Esophagus squamous epithelium (tissue), 4 donors: ENCODE measurements at regions not wholly inside any gene's neighbourhood (a gene's known extent, or its start where the extent isn't known, plus 50 kb on each side); places are given as distances from the start of the nearest gene placed in this dataset.

Experiments used
- POLR2A ChIP-seq, 4 donors: fragments of 450-650 bp; IDR thresholded peaks; one replicate each; pipeline ENCODE4 v1.6.1; 2017; ENCODE audit warnings: antibody characterized with exemption in 4 of 4, mild to moderate bottlenecking in 4 of 4, moderate library complexity in 3 of 4
- TF ChIP-seq, protein P1 (sequence below), 6 experiments: fragments of 450-650 bp in 4 of 6; fragments of 200-600 bp in 2 of 6; sonication (generic) in 2 of 6; IDR thresholded peaks; one replicate each; pipeline ENCODE4 v1.5.1; 2016 to 2019; ENCODE audit warnings: antibody characterized with exemption in 6 of 6, mild to moderate bottlenecking in 4 of 6, moderate library complexity in 4 of 6

- TF ChIP-seq, protein P1, sequence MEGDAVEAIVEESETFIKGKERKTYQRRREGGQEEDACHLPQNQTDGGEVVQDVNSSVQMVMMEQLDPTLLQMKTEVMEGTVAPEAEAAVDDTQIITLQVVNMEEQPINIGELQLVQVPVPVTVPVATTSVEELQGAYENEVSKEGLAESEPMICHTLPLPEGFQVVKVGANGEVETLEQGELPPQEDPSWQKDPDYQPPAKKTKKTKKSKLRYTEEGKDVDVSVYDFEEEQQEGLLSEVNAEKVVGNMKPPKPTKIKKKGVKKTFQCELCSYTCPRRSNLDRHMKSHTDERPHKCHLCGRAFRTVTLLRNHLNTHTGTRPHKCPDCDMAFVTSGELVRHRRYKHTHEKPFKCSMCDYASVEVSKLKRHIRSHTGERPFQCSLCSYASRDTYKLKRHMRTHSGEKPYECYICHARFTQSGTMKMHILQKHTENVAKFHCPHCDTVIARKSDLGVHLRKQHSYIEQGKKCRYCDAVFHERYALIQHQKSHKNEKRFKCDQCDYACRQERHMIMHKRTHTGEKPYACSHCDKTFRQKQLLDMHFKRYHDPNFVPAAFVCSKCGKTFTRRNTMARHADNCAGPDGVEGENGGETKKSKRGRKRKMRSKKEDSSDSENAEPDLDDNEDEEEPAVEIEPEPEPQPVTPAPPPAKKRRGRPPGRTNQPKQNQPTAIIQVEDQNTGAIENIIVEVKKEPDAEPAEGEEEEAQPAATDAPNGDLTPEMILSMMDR (IDR thresholded peaks at IDR 0.05) = no peak
- no peak for TF ChIP-seq POLR2A (IDR thresholded peaks at IDR 0.05)
Observed at GRCh38 chr13:99144306-99144705, 56.3 kb upstream of the UBAC2 start.
